Endothelial cell of hepatic sinusoid (primary cell): ENCODE measurements at regions not wholly inside any gene's neighbourhood (a gene's known extent, or its start where the extent isn't known, plus 50 kb on each side); places are given as distances from the start of the nearest gene placed in this dataset.
"Not testable (repeated sequence)": the region's sequence is repeated elsewhere in the genome, so short reads cannot be mapped to it uniquely, and the experiment has no call there.

Experiments
- in situ Hi-C: cut with HindIII; loops from 2 replicates; pipeline ENCODE4 v1.10.0; 2017; ENCODE audit warnings: low sequenced_read_pairs

DNA sequence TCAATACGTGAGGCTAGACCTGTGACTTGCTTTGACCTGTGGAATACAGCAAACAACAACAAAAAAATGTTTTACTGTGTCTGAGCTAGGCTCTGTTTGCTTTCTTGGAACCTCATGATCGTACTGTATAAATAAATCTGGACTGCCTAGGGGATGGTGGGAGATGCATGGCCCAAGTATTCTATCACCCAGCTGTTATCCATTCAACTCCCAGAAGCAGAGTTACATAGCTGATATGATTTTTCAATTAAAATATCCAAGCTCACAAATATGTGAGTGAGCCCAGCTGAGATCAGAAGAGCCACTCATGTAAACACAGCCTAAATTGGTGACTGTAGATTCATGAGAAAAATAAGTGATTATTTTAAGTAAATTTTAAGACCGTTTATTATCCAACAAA lies 154.1 kb upstream of the THUMPD2 start:
- in situ Hi-C loops: no loop called here

DNA sequence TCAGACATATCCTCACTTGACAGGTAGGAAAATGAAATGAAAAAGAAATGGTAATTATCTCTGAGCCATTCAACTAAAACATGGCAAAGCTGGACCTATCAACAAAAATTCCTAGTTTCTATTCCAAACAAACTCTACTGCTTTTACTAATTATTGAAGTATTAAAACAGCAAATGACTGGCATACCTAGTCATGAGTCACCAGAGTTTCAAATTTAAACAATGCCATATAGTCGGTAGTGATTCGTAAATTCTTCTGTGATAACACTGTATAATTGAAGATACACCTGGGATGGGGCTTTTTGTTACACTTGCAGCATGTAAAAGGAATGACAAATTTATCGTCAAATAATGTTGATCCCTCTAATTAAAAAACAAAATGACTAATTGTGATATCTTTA lies 153.1 kb upstream of the THUMPD2 start:
- in situ Hi-C loops: no loop called here

DNA sequence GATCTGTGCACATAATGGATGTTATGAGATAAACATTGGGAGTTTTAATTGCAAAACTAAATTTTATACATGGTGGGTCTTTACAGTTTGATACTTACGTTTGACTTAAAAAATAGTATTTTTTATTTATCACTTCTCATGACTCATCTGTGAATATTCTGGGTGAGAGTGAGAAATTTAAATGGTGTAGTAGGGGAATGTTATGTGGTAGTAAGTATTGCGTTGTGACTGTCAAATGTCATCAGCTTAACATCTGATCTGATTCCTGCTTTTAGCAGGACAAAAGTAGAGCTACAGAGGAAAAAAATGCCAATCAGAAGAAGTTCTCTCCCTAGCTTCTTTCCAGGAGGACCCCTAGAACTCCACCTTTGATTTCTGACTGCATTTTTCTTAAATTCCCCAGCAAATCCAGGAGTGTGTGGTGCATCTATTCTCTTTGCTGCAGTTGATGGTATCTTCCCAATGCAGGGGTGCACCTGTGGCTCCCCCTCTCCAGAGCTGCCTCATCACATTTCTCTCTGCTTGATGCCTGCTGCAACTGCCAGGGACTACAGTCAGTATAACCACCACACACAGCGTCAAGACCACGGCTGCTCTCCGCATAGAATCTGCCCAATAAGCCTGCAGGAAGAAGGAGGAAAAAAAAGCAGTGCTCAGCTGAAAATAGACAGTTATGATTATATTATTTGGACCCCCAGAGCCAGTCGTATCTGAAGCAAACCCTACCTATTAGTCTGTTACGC lies 151.3 kb upstream of the THUMPD2 start:
- in situ Hi-C loops: no loop called here

DNA sequence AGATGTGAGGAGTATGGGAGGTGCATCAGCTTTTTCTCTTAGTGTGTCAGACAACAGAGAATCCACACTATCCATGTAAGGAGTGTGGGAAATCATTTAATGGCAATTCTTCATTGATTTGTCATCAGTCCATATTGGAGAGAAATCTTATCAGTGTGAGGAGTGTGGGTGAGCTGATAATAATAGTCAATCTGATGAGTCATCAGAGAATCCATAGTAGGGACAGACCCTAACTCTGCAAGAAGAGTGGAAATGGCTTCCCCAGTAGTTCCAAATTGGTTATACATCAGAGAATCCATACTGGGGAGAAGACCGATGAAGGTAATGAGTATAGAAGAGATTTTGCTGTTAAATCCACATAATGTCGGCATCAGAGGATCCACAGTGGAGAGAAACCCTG lies 150.5 kb upstream of the THUMPD2 start:
- in situ Hi-C loops: no loop called here

DNA sequence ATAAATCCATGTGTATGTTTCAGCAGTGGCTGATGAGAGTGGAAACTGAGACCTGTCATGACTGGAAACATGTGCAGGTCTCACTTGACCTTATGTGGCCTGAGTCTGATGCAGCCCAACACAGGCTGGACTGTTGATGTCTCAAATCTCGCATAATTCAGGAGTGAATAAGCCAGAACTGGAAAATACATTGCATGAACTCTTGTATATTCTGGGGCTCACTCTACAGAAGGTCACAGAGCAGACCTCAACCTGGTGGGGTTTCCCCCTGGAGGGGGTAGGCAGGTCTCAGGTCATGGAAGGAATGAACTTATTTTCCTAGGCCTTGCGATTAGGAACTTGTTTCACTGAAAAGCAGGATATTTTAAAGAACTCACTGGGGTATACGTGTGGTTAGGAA lies 146.3 kb upstream of the THUMPD2 start:
- in situ Hi-C loops: no loop called here

DNA sequence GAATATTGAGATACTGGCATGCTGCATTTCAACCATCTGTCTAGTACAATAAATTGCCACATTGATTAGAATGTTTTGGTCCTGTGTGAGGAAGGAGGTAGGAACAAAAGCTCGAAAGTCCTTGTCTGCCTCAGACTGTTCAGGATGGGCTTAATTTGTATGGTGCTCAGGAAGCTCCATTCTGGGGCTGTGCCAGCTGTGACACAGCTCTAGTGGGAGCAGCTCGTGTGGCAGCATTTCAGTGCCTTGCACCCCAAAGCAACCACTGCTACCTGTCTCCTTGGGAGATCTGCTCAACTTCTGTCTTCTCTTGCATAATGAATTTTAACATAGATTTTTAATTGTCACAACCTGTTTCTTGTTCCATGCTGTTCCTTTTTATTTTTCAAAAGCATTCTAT lies 144.4 kb upstream of the THUMPD2 start:
- in situ Hi-C loops: no loop called here

DNA sequence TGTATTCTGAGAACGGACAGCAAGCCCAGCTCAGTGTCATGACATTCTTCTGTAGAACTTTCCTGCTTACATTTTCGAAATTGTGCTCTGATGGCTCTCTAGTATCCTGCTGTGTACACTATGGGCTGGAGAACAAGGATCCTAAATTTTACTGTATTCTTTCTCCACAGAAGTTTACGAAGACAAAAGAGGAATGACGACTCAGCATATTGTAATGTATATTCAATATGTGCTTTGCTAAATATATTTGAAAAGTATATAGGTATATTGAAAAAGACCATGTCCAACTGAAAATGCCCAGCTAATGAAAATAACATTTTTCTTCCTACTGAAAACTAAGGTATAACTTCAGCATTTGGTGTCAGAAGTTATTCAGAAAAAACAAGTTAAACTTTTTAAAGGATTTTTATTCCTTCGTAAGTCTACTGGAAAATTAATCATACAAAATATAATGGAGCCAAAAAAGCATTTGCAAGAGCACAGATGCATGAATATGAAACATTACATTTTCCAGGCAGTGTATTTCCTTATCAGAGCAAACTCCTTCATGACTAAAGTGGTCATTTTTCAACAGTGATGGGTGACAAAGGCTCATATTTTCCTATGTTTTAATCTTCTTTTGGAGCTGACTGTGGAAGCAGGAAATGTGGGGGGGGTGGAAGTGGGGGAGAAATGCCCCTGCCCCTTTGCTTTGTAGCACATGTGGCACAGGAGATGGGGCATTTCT lies 143.8 kb upstream of the THUMPD2 start:
- in situ Hi-C loops: no loop called here

DNA sequence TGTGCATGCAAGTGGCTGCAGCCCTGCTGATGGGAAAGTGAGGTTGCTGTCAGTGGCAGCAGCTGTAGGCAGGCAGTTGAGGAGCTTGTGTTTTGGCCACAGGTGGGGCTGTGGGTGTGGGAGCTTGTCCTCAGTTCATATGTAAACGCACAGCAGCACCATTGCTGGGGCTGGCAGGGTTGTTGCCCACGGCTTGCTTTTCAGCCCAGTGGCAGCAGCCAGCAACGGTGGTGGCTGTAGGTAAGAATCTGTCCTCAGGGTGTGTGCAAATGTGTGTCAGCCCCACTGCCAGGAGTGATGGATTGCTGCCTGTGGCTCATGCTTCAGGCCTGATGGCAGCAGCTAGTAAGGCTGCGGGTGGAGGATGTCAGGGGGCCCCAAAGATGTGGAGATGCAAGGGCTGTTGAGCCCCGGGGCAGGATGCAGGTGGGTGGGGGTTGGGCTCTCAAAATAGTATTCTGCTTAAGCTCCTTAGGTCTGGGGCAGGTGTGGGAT lies 141.3 kb upstream of the THUMPD2 start:
- in situ Hi-C loops: no loop called here

DNA sequence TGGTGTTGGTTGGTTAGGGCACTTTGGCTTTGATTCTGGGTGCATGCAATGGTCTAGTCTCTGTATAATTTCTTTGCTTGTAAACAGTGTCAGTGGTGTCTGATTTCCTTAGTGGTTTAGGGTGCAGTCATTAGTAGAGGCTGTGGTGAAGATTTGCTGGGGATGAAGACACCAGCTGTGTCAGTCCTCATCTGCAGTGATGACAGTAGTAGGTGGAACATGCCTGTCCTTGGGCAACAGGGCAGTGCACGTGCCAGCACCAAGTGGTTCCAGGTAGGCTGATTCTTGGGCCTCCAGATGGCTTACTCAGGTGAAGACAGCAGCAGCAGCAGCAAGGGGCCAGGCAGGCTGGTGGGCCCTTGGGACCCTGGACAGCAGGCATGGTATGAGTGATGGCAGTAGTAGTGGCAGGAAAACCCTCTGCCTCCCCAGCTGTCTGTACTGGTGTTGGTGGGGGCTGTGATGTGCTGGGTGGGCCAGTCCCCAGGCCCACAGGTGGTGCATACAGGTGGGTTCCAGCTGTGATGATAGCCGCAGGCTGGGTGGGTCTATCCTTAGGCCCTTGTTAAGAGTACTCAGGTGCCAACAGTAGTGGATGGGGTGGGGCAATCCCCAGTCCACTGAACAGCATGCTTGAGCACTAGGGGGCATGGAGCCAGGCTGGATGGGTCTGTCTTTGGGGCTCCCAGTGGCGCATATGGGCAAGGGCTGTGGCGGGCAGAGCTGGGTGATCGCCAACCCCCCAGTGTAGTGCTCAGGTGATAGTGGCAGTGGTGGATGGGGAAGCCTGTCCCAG lies 140.7 kb upstream of the THUMPD2 start:
- in situ Hi-C loops: no loop called here

DNA sequence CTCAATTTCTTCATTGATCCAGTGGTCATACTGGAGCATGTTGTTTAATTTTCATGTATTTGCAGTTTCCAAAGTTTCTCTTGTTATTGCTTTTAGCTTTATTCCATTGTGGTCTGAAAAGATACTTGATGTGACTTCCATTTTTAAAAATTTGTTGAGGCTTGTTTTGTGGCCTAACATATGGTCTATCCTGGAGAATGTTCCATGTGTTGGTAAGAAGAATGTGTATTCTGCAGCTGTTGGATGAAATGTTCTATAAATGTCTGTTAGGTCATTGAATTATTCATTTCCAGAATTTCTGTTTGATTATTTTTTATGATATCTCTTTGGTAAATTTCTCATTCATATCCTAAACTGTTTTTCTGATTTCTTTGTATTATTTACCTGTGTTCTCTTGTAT lies 139.8 kb upstream of the THUMPD2 start:
- in situ Hi-C loops: no loop called here

DNA sequence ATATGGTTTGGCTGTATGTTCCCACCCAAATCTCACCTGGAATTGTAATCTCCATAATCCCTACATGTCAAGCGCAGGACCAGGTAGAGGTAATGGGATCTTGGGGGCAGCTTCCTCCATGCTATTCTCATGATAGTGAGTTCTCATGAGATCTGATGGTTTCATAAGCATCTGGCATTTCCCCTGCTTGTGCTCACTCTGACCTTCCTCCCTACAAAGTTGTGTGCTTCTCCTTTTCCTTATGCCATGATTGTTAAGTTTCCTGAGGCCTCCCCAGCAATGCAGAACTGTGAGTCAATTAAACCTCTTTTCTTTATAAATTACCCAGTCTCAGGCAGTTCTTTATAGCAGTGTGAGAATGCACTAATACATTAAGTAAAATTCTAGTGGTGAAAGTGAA lies 138.3 kb upstream of the THUMPD2 start:
- in situ Hi-C loops: not testable (repeated sequence)

DNA sequence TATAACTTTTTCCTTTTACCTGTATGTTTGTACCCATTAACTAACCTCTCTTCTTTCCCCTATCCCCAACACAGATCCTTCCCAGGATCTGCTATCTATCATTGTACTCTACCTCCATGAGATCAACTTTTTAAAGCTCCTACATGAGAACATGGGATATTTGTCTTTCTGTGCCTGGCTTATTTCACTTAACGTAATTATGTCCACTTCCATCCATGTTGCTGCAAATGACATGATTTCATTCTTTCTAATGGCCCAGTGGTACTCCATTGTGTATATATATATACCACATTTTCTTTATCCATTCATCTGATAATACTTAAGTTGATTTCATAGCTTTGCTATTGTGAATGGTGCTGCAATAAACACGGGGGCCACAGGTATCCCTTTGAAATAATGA lies 135.9 kb upstream of the THUMPD2 start:
- in situ Hi-C loops: no loop called here

DNA sequence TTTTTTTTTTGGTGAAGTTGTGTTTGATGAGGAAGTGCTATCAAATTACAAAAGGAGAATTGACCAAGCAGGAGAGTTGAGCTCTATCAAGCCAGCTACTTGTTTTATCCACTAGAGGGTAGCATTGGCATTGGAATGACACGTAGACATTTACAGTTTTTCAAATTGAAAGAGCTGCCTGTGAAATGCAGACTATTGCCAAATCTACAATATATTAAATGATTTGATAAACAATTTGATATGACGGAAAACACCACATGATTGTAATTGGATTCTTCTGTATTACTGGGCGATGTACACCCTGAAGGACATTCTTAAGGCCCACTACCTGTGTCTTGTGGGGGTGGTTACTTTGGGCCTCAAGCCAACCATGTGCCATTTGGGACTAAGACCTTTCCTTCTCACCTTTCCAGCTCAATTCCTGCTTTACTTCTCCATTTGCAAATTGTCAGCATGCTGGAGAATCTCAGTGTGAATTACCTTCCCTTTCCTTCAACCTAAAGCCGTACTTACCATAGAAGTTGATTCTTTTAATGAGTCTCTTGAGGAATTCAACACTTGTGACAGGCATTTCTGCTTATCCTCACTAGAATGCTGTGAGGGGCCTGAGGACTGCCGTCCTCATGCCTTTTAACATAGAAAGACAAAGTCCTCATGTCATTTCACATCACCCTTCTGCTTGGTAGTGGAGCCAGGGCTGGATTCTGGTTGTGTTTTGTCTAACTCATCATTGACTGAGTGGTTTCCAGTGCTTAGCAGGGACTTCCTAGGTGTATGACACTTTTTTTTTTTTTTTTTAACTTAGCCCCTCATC lies 134.8 kb upstream of the THUMPD2 start:
- in situ Hi-C loops: no loop called here

DNA sequence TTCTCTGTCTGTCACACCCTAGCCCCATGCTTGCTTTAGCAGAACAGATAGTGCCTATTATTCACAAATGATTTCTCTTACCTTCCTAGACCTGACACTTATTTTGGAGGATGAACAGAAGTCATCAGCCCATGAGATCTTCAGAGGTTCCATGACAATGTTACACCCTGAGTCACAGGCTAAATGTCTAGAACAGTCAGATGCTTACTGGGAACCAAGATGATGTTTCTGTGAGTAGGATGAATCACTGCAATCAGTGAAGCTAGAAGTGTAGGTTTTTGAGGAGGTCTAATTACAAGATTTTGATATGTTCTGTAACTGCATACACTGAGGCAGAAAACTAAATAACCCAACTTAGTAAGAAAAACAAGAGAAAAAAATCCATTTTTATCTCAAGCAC lies 123.0 kb upstream of the THUMPD2 start:
- in situ Hi-C loops: no loop called here

DNA sequence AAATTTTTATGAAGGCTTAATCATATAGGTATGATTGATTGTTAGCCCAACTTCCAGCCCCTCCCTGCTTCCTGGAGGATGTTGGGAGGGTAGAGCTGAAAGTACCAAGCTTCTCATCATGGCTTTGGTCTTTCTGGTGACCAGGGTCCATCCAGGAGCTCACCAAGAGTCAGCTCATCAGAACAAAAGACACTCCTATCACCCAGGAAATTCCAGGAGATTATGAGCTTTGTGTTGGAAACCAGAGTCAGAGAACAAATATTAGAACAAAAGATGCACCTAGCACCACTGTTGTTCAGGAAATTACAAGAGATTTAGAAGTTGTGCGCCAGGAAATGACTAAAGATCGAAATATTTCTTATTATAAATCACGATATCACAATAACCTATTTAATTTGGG lies 119.9 kb upstream of the THUMPD2 start:
- in situ Hi-C loops: no loop called here

DNA sequence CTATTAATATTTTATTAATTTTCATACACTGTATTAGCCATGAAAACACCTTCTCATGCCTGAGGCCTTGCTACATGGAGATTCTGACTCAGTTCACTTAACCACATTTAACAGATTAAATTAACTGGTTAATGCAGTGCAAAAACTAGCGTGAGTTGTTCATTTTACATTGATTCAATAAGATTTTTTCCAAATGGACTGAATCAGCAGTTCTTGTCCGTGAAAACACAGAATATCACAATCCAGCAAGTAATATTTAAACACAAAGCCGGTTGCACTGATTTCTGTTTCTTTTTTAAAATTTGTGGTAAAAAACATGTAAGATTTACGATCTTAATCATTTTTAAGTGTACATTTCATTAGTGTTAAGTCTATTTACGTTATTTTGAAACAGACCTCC lies 118.2 kb upstream of the THUMPD2 start:
- in situ Hi-C loops: no loop called here

DNA sequence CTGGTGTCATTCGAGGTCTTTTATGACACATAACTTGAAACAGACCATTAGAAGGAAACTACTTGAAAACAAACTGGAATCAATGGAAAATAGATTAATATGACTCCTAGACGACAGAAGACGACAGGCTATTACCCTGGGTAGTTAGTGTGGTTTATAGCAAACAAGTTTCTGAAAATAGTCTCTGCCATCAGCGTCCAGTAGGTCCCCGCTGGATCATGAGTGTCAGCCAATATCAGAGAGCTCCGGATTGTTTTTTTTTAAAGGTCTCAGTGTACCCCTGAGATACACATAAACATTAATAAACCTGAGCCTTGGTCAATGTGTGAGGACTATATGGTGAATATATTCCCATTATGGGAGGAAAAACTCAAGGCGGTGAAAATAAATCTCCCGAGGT lies 115.0 kb upstream of the THUMPD2 start:
- in situ Hi-C loops: no loop called here

DNA sequence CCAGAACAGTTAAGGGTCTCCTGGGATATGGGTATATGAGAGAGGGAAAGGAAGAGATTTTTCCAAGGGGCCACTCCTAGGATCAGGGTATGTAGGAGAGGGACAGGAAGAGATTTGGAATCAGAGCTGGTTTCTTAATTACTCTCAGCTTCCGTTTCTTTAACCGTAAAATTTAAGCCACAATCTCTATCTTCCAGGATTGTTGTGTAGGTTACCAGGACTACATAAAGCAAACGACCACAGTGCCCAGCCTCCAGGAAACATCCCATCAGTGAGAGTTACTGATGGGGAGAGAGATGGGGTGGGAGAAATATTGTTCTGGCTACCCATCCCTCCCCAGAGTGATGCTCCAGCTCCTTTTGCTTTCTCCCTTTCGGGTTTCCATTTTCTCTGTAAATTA lies 114.6 kb upstream of the THUMPD2 start:
- in situ Hi-C loops: no loop called here

DNA sequence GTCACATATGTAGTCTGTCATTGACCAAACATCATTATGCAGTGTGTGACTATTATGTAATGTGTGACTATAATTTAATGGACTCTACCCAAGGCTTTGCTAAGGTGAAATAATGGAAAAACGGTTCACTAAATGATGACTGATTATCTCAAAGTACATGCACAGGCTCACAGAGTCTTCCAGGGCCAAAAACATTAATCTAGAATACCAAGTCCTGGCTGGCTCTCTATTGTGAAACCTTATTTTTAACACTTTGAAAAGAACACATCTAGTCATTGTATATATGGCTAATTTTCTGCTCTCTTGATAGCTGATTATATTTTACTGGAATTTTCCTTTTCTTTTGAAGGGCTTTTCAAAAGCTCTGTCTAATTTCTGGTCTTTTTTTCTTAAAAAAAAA lies 102.9 kb upstream of the THUMPD2 start:
- in situ Hi-C loops: no loop called here

DNA sequence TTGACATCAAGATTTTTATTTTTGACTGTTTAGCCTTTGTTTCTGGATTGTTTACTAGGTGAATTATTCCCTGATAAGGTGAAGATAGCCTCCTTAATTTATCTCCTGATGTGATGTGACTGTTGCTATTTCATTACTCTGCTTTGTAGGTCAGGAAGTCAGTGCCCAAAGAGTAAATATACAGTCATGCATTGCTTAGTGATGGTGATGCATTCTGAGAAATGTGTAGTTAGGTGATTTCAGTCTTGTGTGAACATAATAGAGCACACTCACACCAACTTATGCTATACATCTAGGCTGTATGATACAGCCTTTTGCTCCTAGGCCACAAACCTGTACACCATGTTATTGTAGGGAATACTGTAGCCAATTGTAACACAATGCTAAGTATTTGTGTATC lies 102.4 kb upstream of the THUMPD2 start:
- in situ Hi-C loops: no loop called here

DNA sequence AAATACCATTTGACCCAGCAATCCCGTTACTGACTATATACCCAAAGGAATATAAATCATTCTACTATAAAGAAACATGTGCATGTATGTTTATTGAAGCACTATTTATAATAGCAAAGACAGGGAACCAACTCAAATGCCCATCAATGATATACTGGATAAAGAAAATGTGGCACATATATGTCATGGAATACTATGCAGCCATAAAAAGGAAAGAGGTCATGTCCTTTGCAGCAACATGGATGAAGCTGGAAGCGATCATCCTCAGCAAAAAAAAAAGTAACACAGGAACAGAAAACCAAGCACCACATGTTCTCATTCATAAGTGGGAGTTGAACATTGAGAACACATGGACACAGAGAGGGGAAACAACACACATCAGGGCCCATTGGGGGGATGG lies 99.9 kb upstream of the THUMPD2 start:
- in situ Hi-C loops: not testable (repeated sequence)
